Retinal pigment epithelial cell (primary cell): ENCODE measurements at regions not wholly inside any gene's neighbourhood (a gene's known extent, or its start where the extent isn't known, plus 50 kb on each side); places are given as distances from the start of the nearest gene placed in this dataset.

Experiments
- DNase-seq: peaks from one replicate; pipeline ENCODE4 v3.0.0-alpha.2; 2010; ENCODE audit warnings: low read depth
- H3K4me3 ChIP-seq: 2 replicates; pipeline ENCODE4 v1.5.1; 2011; ENCODE audit warnings: mild to moderate bottlenecking, low read length, control low read depth, moderate library complexity
- CTCF ChIP-seq: conservative IDR thresholded peaks from 2 replicates; pipeline ENCODE4 v1.5.1; 2011; ENCODE audit warnings: low read depth, low read length, control low read depth, inconsistent platforms

DNA sequence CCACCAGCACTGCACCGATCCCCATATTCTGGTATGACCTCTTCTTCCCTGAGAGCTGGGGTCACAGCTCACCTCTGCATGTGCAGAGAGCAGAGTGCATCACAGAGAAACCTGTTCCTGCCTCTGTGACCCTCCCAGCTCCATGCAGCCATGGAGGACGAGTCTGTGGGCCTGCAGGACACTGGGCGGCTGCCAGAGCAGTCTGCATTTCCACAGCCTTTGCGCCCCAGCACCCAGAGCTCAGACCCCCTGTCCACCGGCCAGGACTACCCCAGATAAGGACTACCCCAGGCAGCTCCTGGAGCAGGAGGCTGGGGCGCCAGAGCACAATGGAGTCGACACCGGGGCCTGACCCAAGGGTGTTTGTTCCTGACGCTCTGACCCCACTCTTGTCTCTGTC lies 308.1 kb upstream of the IRX1 start:
- no peak for DNase-seq
- TF ChIP-seq CTCF: no peak
- H3K4me3 ChIP-seq: no peak overlapping the region

DNA sequence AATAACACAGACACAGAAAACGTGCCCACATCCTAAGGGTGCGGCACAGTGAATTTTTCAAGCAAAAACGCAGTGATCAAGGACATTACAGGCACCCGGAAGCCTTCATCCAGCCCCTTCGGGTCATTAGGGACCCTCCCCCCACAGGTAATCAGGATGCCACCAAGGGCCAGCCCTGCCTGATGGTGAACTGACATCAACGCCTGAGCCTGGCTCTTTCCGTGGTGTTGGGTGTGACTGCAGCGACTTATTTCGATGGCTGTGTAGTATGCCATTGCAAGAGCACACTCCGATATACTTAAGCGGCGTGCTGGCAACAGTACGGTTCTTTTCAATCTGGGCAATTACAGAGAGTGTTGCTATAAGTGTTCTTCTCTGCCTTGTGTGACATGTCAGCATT lies 310.0 kb upstream of the IRX1 start:
- no peak for TF ChIP-seq CTCF
- no peak for DNase-seq
- H3K4me3 ChIP-seq: no peak overlapping the region

GRCh38 chr5:3284506-3284905 lies 311.1 kb upstream of the IRX1 start:
- no peak for TF ChIP-seq CTCF
- DNase-seq: no peak
- no peak overlapping the region for H3K4me3 ChIP-seq

DNA sequence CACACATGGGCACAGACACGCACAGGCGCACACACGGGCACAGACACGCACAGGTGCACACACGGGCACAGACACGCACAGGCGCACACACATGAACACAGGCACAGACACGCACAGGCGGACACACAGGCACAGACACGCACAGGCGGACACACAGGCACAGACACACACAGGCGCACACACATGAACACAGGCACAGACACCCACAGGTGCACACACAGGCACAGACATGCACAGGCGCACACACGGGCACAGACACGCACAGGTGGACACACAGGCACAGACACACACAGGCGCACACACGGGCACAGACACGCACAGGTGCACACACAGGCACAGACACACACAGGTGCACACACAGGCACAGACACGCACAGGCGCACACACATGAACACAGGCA lies 312.8 kb upstream of the IRX1 start:
- no peak for DNase-seq
- H3K4me3 ChIP-seq: no peak overlapping the region
- TF ChIP-seq CTCF: no peak

DNA sequence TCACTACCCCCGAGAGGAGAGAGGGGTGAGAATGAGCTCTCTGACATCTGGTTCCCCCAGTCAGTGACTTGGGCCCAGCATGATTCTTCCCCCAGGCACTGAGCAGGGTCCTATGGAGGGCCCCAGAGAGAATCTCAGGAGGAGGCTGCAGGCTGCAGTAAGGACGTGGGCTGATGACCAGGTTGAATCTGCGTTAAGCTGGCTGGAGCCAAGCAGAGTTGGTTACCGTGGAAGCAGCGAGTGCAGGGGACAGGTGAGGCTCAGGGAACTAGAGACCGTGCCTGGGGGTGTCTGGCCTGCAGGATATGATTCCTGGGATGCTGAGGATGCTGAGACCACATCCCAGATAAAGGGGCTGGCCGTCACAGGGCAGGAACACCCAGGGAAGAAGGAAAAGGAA lies 314.3 kb upstream of the IRX1 start:
- DNase-seq: no peak
- TF ChIP-seq CTCF: no peak
- no peak overlapping the region for H3K4me3 ChIP-seq

DNA sequence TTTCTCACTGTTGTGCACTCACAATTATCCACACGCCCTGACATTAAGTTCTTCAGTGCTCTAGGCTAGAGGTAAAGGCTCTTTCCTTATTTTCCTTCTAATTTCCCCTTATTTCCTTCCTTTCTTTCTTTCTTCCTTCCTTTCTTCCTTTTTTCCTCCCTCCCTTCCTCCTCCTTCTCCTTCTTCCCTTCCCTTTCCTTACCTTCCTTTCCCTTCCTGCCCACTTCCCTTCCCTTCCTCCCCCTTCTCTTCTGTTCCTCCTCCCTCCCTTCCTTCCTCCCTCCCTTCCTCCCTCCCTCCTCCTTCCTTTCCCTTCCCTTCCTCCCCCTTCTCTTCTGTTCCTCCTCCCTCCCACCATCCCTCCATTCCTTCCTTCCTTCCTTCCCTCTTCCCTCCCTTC lies 317.0 kb upstream of the IRX1 start:
- no peak for DNase-seq

GRCh38 chr5:3277590-3278196 lies 317.9 kb upstream of the IRX1 start:
- DNase-seq: no peak
- TF ChIP-seq CTCF: no peak
- H3K4me3 ChIP-seq: no peak overlapping the region

More for the DNA sequence above, 317.0 kb upstream of the IRX1 start:
- H3K4me3 ChIP-seq: no peak overlapping the region
- no peak for TF ChIP-seq CTCF
